Upper lobe of left lung (tissue), 4 donors: ENCODE measurements at regions not wholly inside any gene's neighbourhood (a gene's known extent, or its start where the extent isn't known, plus 50 kb on each side); places are given as distances from the start of the nearest gene placed in this dataset.

Source experiments
- EP300 ChIP-seq, 4 donors: sonication (generic); formaldehyde crosslinking; IDR thresholded peaks; one replicate each; pipeline ENCODE4 v1.5.1; 2017; ENCODE audit warnings: antibody characterized with exemption in 4 of 4, control low read depth in 2 of 4
- POLR2A ChIP-seq, 4 donors: fragments of 450-650 bp; IDR thresholded peaks; one replicate each; pipeline ENCODE4 v1.5.1; 2016 to 2017; ENCODE audit warnings: antibody characterized with exemption in 4 of 4, mild to moderate bottlenecking in 2 of 4
- POLR2AphosphoS5 ChIP-seq, 2 donors: sonication (generic); formaldehyde crosslinking; IDR thresholded peaks; one replicate each; pipeline ENCODE4 v1.5.1; 2017; ENCODE audit warnings: antibody characterized with exemption in 2 of 2
- TF ChIP-seq, protein P1 (sequence below), 6 experiments: fragments of 450-650 bp in 4 of 6; fragments of 200-600 bp in 2 of 6; sonication (generic) in 2 of 6; IDR thresholded peaks; one replicate each; pipeline ENCODE4 v1.5.1; 2016 to 2019; ENCODE audit warnings: antibody characterized with exemption in 6 of 6

DNA sequence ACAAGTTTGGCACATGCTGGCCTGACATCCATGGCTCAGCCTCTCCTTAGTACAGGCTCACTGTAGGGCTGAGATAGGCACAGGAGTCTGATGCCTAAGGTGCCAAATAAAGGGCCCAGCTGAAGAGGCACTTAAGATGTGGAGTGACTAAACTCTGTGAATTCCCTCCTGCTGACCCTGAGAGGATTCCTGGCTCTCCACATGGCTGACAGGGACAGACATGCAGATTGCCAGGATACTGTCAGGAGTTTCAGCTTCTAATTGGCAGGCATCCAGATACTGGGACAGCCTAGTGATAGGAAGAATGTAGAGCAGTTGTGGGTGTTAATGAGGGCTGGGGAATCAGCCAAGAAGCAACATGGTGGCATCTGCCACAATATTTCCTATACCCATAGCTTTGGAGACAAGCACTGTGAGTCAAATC is 558.7 kb downstream of the INSC start:
- no peak for TF ChIP-seq POLR2AphosphoS5 (IDR thresholded peaks at IDR 0.05)
- TF ChIP-seq, protein P1, sequence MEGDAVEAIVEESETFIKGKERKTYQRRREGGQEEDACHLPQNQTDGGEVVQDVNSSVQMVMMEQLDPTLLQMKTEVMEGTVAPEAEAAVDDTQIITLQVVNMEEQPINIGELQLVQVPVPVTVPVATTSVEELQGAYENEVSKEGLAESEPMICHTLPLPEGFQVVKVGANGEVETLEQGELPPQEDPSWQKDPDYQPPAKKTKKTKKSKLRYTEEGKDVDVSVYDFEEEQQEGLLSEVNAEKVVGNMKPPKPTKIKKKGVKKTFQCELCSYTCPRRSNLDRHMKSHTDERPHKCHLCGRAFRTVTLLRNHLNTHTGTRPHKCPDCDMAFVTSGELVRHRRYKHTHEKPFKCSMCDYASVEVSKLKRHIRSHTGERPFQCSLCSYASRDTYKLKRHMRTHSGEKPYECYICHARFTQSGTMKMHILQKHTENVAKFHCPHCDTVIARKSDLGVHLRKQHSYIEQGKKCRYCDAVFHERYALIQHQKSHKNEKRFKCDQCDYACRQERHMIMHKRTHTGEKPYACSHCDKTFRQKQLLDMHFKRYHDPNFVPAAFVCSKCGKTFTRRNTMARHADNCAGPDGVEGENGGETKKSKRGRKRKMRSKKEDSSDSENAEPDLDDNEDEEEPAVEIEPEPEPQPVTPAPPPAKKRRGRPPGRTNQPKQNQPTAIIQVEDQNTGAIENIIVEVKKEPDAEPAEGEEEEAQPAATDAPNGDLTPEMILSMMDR (IDR thresholded peaks at IDR 0.05), result no peak
- no peak for TF ChIP-seq POLR2A (IDR thresholded peaks at IDR 0.05)
- TF ChIP-seq EP300 (IDR thresholded peaks at IDR 0.05), result no peak
